A549 (cell line): ENCODE measurements at regions not wholly inside any gene's neighbourhood (a gene's known extent, or its start where the extent isn't known, plus 50 kb on each side); places are given as distances from the start of the nearest gene placed in this dataset.

ENCODE experiments used
- ATAC-seq, 2 experiments: fragments of 200-7000 bp in 1 of 2; fragments of >200 bp in 1 of 2; cut with Nextera tagmentation in 1 of 2; cut with Tn5 transposase in 1 of 2; 3 replicates each; pipeline versions ENCODE4 v1.8.0 to v1.9.1; 2018 to 2020; ENCODE audit warnings: mild to moderate bottlenecking in 1 of 2, moderate library complexity in 1 of 2
- CTCF ChIA-PET: fragments of 300-600 bp; sonication (Branson Sonifier 250); formaldehyde crosslinking; extraction: SDS; loops from one replicate; lab custom pipeline; 2021; ENCODE audit warnings: antibody characterized with exemption, inconsistent platforms; lab: Yijun Ruan, JAX
- POLR2A ChIA-PET: fragments of 350-600 bp; formaldehyde crosslinking; extraction: SDS; loops from one replicate; lab custom pipeline; 2021; ENCODE audit warnings: antibody characterized with exemption, inconsistent platforms; lab: Yijun Ruan, JAX
- DNase-seq, 2 experiments: peaks; one replicate each; pipeline versions ENCODE4 v3.0.0 to v3.0.0-alpha.2; 2011 to 2016; ENCODE audit warnings: low read depth in 1 of 2, low spot score in 1 of 2
- FAIRE-seq: peaks from 2 replicates; lab custom pipeline; 2011; peaks lifted over from hg19 to GRCh38; lab: Jason Lieb, UNC
- H3K27ac ChIP-seq, 2 experiments: fragments of >200 bp; sonication (Bioruptor Twin); formaldehyde crosslinking; 3 replicates each; pipeline ENCODE4 v1.5.1; 2016 to 2017
- H3K4me1 ChIP-seq: fragments of >200 bp; sonication (Bioruptor Twin); formaldehyde crosslinking; 3 replicates; pipeline ENCODE4 v1.6.1; 2016
- H3K4me2 ChIP-seq: fragments of >200 bp; sonication (Bioruptor Twin); formaldehyde crosslinking; 3 replicates; pipeline ENCODE4 v1.6.1; 2016
- H3K4me3 ChIP-seq: fragments of >200 bp; sonication (Bioruptor Twin); formaldehyde crosslinking; 3 replicates; pipeline ENCODE4 v1.5.1; 2016
- H3K9me3 ChIP-seq: fragments of >200 bp; sonication (Bioruptor Twin); formaldehyde crosslinking; 3 replicates; pipeline ENCODE4 v1.6.1; 2016
- ATOH8 ChIP-seq: fragments of 250-450 bp; sonication (Bioruptor Pico); IDR thresholded peaks from 2 replicates; pipeline ENCODE4 v1.5.0; 2020; ENCODE audit warnings: low read depth, mild to moderate bottlenecking, moderate library complexity
- CEBPB ChIP-seq, 2 experiments: fragments of >200 bp in 1 of 2; sonication (Bioruptor Twin) in 1 of 2; formaldehyde crosslinking in 1 of 2; IDR thresholded peaks; 2 replicates each; pipeline ENCODE4 v1.6.1; 2012 to 2016
- E2F6 ChIP-seq: IDR thresholded peaks from 2 replicates; pipeline ENCODE4 v1.6.1; 2012; ENCODE audit warnings: low read depth, borderline replicate concordance
- EHMT2 ChIP-seq: fragments of 200-600 bp; sonication (generic); IDR thresholded peaks from 2 replicates; pipeline ENCODE4 v1.6.1; 2016; ENCODE audit warnings: antibody characterized with exemption, low read depth, mild to moderate bottlenecking, moderate library complexity
- FOSB ChIP-seq: fragments of 250-450 bp; sonication (Bioruptor Pico); IDR thresholded peaks from 2 replicates; pipeline ENCODE4 v1.5.0; 2020; ENCODE audit warnings: mild to moderate bottlenecking, moderate library complexity
- FOXS1 ChIP-seq: fragments of 250-450 bp; sonication (Bioruptor Pico); IDR thresholded peaks from 2 replicates; pipeline ENCODE4 v1.5.0; 2020; ENCODE audit warnings: mild to moderate bottlenecking, moderate library complexity
- HES2 ChIP-seq: fragments of >200 bp; sonication (Bioruptor Twin); formaldehyde crosslinking; IDR thresholded peaks from 2 replicates; pipeline ENCODE4 v1.6.1; 2016
- HEYL ChIP-seq: fragments of 250-450 bp; sonication (Bioruptor Pico); IDR thresholded peaks from 2 replicates; pipeline ENCODE4 v1.8.0; 2021; ENCODE audit warnings: mild to moderate bottlenecking, moderate library complexity
- HMGXB4 ChIP-seq: fragments of 250-450 bp; sonication (Bioruptor Pico); IDR thresholded peaks from 2 replicates; pipeline ENCODE4 v1.5.0; 2021; ENCODE audit warnings: mild to moderate bottlenecking, moderate library complexity, borderline replicate concordance
- HOXB5 ChIP-seq: fragments of 250-450 bp; sonication (Bioruptor Pico); IDR thresholded peaks from 2 replicates; pipeline ENCODE4 v1.5.0; 2020; ENCODE audit warnings: mild to moderate bottlenecking, moderate library complexity
- JUNB ChIP-seq: fragments of >200 bp; sonication (Bioruptor Twin); formaldehyde crosslinking; IDR thresholded peaks from 2 replicates; pipeline ENCODE4 v1.6.1; 2016
- PHF8 ChIP-seq: fragments of 200-600 bp; sonication (generic); IDR thresholded peaks from 2 replicates; pipeline ENCODE4 v1.6.1; 2016; ENCODE audit warnings: low read depth, mild to moderate bottlenecking, antibody characterized with exemption, moderate library complexity, borderline replicate concordance
- REST ChIP-seq: fragments of 200-600 bp; sonication (generic); IDR thresholded peaks from 2 replicates; pipeline ENCODE4 v1.6.1; 2016; ENCODE audit warnings: antibody characterized with exemption, mild to moderate bottlenecking, moderate library complexity
- RFX5 ChIP-seq: fragments of 450-650 bp; IDR thresholded peaks from 2 replicates; pipeline ENCODE4 v1.7.1; 2014; ENCODE audit warnings: antibody characterized with exemption, mild to moderate bottlenecking, moderate library complexity
- RNF2 ChIP-seq: fragments of 200-600 bp; sonication (generic); IDR thresholded peaks from 2 replicates; pipeline ENCODE4 v1.6.1; 2016; ENCODE audit warnings: low read depth, mild to moderate bottlenecking, antibody characterized with exemption, moderate library complexity, borderline replicate concordance
- SMC3 ChIP-seq: fragments of >200 bp; sonication (Bioruptor Twin); formaldehyde crosslinking; IDR thresholded peaks from 3 replicates; pipeline ENCODE4 v1.6.1; 2018; ENCODE audit warnings: inconsistent platforms
- SREBF2 ChIP-seq: fragments of 450-650 bp; IDR thresholded peaks from 2 replicates; pipeline ENCODE4 v1.6.1; 2014; ENCODE audit warnings: mild to moderate bottlenecking, moderate library complexity
- USF2 ChIP-seq: fragments of 450-650 bp; IDR thresholded peaks from 2 replicates; pipeline ENCODE4 v1.6.1; 2014; ENCODE audit warnings: antibody characterized with exemption
- ZC3H11A ChIP-seq: fragments of 450-650 bp; IDR thresholded peaks from 2 replicates; pipeline ENCODE4 v1.6.1; 2014; ENCODE audit warnings: antibody characterized with exemption, mild to moderate bottlenecking
- WGBS: methylation state at CpG from one replicate; pipeline ENCODE4 v1.1.6; 2017; ENCODE audit errors: missing lambda C conversion rate; 5-methylcytosine and 5-hydroxymethylcytosine counted together

GRCh38 chr1:199792874-199793273, 234.6 kb upstream of the NR5A2 start:
- no peaks in the 10 kb centered on the region for H3K9me3 ChIP-seq
- POLR2A ChIA-PET = no interaction called here

More at GRCh38 chr1:199792874-199793273, 234.6 kb upstream of the NR5A2 start:
- CTCF ChIA-PET = interaction anchor here (1.7 kb wide), 1 partner anchor 103 kb away, joined by 4 read pairs; no protein-coding TSS in a partner anchor
- H3K27ac ChIP-seq = no peak overlapping the region; a peak in 1 of 6 replicates
- H3K4me3 ChIP-seq = no peak overlapping the region
- ATAC-seq = no peak
- 90% methylated on average over 1 of the region's 1 CpG for WGBS
- H3K4me2 ChIP-seq = no peak overlapping the region
- no peak for DNase-seq
- peaks cover 34% of the 10 kb centered on the region for H3K4me1 ChIP-seq
- TF ChIP-seq CEBPB (IDR thresholded peaks at IDR 0.05) (no peak), HES2 (no peak), HEYL (CRISPR knock-in tag) (no peak), SMC3 (no peak), FOSB (no peak), JUNB (no peak), FOXS1 (CRISPR knock-in tag) (no peak), SREBF2 (no peak), E2F6 (no peak), USF2 (no peak), HMGXB4 (CRISPR knock-in tag) (no peak), ATOH8 (CRISPR knock-in tag) (no peak), HOXB5 (no peak), RFX5 (no peak), PHF8 (no peak), REST (no peak), EHMT2 (no peak), RNF2 (no peak), ZC3H11A (no peak)
- FAIRE-seq = no peak
